ENCODE measurements at regions not wholly inside any gene's neighbourhood (a gene's known extent, or its start where the extent isn't known, plus 50 kb on each side); places are given as distances from the start of the nearest gene placed in this dataset.

DNA sequence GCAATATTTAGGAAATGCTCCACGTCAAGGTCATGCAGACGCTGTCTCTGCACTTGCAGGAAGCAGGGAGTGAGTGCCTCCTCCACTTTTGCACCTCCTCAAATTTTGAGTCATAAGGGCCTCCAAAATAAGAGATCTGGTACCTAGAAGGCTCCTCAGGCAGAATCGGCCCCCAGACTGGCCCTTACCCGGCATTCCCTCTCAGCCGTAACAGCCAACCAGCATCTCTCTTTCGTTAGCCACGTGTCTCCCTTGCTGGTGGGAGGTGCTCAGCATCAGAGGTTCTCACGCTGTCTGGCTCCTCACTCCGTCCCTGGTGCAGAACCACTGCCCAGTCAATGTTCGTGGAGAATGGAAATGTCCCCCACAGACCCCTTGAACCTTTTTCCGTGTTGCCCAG is 75.3 kb downstream of the ANKRD60 start:
- no peak overlapping the region for H4K91ac ChIP-seq (ENCODE audit: insufficient read length, low read depth, low read length)
- no peak overlapping the region for H3T11ph ChIP-seq (ENCODE audit: low read length)
- no peak overlapping the region for H2BK20ac ChIP-seq (ENCODE audit: low read depth, low read length, poor library complexity, severe bottlenecking)
- no peak overlapping the region for H3K4ac ChIP-seq (ENCODE audit: low read depth, low read length)
- no peaks in the 10 kb centered on the region; the same call in 1 of the 2 replicates for H3K27me3 ChIP-seq (ENCODE audit: insufficient read depth, low read length)
- H3K23ac ChIP-seq (ENCODE audit: insufficient read length, low read depth, low read length), result no peak overlapping the region
- no peaks in the 10 kb centered on the region for H3K9me3 ChIP-seq (ENCODE audit: control insufficient read depth, low read depth, low read length)
- H3K23me2 ChIP-seq (ENCODE audit: insufficient read length, low read depth, low read length, poor library complexity, severe bottlenecking), result peaks cover 3% of the 10 kb centered on the region
- no peaks in the 10 kb centered on the region for H4K20me1 ChIP-seq (ENCODE audit: control insufficient read depth, insufficient read depth, insufficient read length)
- no peaks in the 10 kb centered on the region for H3K79me2 ChIP-seq (ENCODE audit: insufficient read depth, low read length)
- no peak overlapping the region for H2AK5ac ChIP-seq (ENCODE audit: insufficient read length, low read length)
- Mint-ChIP-seq H3K36me3 (ENCODE audit: insufficient read depth in 1 of 3, low read depth in 3 of 3) (no peaks in the 10 kb centered on the region), H3K4me3 (no peak overlapping the region), H3K27ac (no peak overlapping the region), H3K4me1 (peaks cover 10 to 14% of the 10 kb centered on the region in 2 experiments), H3K9me3 (peaks cover 0 to 1% of the 10 kb centered on the region in 2 experiments; a peak in 4 of 5 replicates), H3K27me3 (ENCODE audit: low read depth) (peaks cover 58% of the 10 kb centered on the region)
- no peaks in the 10 kb centered on the region for H3K4me1 ChIP-seq (ENCODE audit: insufficient read depth, low read length)
- H4K5ac ChIP-seq (ENCODE audit: insufficient read length, low read depth, low read length), result no peak overlapping the region
- H2BK12ac ChIP-seq (ENCODE audit: insufficient read length, low read depth, low read length), result no peak overlapping the region
- H3K4me2 ChIP-seq (ENCODE audit: insufficient read depth, insufficient read length, low read length), result no peak overlapping the region
- H2AFZ ChIP-seq (ENCODE audit: low read length), result no peak overlapping the region
- no peak overlapping the region for H4K8ac ChIP-seq (replicated peaks; ENCODE audit: insufficient read length, low read depth, low read length)
- H2BK15ac ChIP-seq (ENCODE audit: low read depth, low read length), result no peak overlapping the region
- H3K18ac ChIP-seq (ENCODE audit: insufficient read length, low read depth, low read length), result no peak overlapping the region
- no peak overlapping the region for H3K27ac ChIP-seq (ENCODE audit: insufficient read length, low read depth, low read length)
- WGBS (ENCODE audit: extremely low coverage, insufficient read length, low lambda C conversion rate), result no CpG with 5 or more reads among the region's 11 CpGs
- no peak overlapping the region for H3K56ac ChIP-seq (ENCODE audit: insufficient read length, low read depth, low read length)
- no peak overlapping the region for H3K9ac ChIP-seq (ENCODE audit: extremely low read depth, insufficient read length, low read length)
- H2BK120ac ChIP-seq (ENCODE audit: low read depth, low read length, poor library complexity, severe bottlenecking), result no peak overlapping the region
- H3K14ac ChIP-seq (ENCODE audit: insufficient read depth, low read length), result no peak overlapping the region
- no peaks in the 10 kb centered on the region for H3K79me1 ChIP-seq (ENCODE audit: insufficient read depth, low read depth, low read length, poor library complexity, severe bottlenecking)
- H2BK5ac ChIP-seq (ENCODE audit: insufficient read length, low read length), result no peak overlapping the region
- no peak for DNase-seq
- TF ChIP-seq, protein P1, sequence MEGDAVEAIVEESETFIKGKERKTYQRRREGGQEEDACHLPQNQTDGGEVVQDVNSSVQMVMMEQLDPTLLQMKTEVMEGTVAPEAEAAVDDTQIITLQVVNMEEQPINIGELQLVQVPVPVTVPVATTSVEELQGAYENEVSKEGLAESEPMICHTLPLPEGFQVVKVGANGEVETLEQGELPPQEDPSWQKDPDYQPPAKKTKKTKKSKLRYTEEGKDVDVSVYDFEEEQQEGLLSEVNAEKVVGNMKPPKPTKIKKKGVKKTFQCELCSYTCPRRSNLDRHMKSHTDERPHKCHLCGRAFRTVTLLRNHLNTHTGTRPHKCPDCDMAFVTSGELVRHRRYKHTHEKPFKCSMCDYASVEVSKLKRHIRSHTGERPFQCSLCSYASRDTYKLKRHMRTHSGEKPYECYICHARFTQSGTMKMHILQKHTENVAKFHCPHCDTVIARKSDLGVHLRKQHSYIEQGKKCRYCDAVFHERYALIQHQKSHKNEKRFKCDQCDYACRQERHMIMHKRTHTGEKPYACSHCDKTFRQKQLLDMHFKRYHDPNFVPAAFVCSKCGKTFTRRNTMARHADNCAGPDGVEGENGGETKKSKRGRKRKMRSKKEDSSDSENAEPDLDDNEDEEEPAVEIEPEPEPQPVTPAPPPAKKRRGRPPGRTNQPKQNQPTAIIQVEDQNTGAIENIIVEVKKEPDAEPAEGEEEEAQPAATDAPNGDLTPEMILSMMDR (conservative IDR thresholded peaks at IDR 0.05), result no peak
